ENCODE measurements at regions not wholly inside any gene's neighbourhood (a gene's known extent, or its start where the extent isn't known, plus 50 kb on each side); places are given as distances from the start of the nearest gene placed in this dataset.

DNA sequence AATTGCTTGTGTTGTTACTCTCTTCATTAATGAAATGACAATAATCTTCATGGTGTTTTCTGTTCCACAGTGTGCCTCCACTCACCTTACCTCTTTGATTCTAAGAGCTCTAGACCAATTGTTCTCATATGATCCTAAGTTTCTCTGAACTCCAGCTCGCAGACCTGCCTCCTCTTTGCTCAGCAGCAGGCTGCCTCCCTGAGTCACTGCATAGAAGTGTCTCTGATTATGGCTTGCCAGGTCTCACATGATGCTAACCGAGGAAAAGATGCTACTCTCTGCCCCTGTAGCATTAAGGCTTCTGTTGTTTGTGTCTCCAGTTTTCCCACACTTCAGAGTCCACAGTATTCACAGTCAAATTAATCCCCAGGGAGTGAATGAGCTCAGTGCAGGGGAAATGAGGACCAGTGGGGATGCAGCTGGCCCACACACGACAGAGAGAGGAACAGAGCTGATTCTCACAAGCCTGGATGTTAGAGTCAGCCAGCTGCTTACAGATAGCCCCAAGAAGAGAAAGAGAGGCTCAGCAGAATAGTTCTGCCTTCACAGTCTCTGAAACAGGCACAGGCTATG is 145.9 kb upstream of the EGR2 start:
- TF ChIP-seq, protein P1, sequence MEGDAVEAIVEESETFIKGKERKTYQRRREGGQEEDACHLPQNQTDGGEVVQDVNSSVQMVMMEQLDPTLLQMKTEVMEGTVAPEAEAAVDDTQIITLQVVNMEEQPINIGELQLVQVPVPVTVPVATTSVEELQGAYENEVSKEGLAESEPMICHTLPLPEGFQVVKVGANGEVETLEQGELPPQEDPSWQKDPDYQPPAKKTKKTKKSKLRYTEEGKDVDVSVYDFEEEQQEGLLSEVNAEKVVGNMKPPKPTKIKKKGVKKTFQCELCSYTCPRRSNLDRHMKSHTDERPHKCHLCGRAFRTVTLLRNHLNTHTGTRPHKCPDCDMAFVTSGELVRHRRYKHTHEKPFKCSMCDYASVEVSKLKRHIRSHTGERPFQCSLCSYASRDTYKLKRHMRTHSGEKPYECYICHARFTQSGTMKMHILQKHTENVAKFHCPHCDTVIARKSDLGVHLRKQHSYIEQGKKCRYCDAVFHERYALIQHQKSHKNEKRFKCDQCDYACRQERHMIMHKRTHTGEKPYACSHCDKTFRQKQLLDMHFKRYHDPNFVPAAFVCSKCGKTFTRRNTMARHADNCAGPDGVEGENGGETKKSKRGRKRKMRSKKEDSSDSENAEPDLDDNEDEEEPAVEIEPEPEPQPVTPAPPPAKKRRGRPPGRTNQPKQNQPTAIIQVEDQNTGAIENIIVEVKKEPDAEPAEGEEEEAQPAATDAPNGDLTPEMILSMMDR (IDR thresholded peaks at IDR 0.05; ENCODE audit: poor library complexity), result no peak
- TF ChIP-seq EZH2 (IDR thresholded peaks at IDR 0.05; ENCODE audit: borderline replicate concordance), result no peak

Measured in hepatocyte (in vitro differentiated cells).